22Rv1 (cell line): ENCODE measurements at regions not wholly inside any gene's neighbourhood (a gene's known extent, or its start where the extent isn't known, plus 50 kb on each side); places are given as distances from the start of the nearest gene placed in this dataset.

Source experiments
- H3K27ac ChIP-seq: fragments of 450-650 bp; 2 replicates; pipeline ENCODE4 v1.5.1; 2017
- ZFX ChIP-seq: fragments of 450-650 bp; IDR thresholded peaks from 2 replicates; pipeline ENCODE4 v1.6.1; 2017; ENCODE audit warnings: antibody characterized with exemption, borderline replicate concordance
- TF ChIP-seq, protein P1 (sequence below): fragments of 450-650 bp; IDR thresholded peaks from 2 replicates; pipeline ENCODE4 v1.5.1; 2017; ENCODE audit warnings: mild to moderate bottlenecking

DNA sequence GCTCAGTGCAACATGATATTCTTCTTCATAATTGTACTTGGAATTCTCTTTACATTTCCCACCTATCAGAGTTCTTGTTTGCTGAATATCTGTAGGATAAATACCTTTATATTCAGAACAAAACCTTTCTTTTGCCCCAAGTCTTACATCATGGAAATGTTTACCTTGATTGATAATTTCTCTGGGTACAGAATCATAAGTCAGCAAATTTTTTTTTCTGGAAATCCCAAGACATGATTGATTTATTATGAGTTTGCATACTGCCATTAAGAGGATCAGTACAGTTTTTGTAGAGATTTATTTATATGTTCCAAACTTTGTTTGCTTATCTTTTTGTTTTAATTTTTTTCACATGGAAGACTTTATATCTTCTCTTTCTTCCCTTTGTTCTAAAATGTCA lies 699.8 kb upstream of the KIF2B start:
- TF ChIP-seq ZFX, result no peak
- TF ChIP-seq, protein P1, sequence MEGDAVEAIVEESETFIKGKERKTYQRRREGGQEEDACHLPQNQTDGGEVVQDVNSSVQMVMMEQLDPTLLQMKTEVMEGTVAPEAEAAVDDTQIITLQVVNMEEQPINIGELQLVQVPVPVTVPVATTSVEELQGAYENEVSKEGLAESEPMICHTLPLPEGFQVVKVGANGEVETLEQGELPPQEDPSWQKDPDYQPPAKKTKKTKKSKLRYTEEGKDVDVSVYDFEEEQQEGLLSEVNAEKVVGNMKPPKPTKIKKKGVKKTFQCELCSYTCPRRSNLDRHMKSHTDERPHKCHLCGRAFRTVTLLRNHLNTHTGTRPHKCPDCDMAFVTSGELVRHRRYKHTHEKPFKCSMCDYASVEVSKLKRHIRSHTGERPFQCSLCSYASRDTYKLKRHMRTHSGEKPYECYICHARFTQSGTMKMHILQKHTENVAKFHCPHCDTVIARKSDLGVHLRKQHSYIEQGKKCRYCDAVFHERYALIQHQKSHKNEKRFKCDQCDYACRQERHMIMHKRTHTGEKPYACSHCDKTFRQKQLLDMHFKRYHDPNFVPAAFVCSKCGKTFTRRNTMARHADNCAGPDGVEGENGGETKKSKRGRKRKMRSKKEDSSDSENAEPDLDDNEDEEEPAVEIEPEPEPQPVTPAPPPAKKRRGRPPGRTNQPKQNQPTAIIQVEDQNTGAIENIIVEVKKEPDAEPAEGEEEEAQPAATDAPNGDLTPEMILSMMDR, result no peak
- no peak overlapping the region for H3K27ac ChIP-seq

DNA sequence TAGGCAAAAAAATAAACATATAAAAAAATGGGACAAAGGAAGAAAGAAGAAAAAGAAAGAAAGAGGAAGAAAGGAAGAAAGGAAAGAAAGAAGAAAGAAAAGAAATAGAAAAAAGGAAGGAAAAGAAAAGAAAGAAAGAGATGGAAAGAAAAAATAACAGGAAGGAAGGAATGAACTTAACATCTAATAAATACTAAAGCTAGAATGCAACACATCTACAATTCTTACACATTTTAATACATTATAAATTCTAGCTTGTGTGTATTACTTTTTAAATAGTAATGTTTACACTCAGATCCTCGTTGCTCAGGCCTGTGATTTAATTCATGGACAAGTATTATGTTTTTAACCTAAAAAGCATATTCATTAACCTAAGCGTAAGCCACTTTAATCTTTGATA lies 703.0 kb upstream of the KIF2B start:
- H3K27ac ChIP-seq, result no peak overlapping the region
- TF ChIP-seq ZFX, result no peak
- TF ChIP-seq, protein P1, result no peak

DNA sequence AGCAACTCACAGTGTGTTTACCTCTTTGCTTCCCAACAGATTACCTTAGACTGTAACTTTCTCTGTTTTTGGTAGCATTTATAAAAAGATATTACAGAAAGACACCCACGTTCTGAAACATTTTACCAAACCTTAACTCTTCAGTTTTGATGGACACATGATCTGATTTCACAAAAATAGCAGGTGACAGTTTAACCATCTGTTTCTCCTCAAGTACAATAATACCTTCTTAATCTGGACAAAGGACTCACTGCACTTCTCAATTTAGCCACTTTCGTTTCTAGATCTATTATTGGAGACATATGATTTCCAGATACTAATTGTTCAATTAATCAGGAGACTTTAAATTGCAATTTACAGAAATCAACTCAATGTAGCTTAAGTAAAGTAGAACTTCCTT lies 703.8 kb upstream of the KIF2B start:
- TF ChIP-seq, protein P1, result no peak
- no peak for TF ChIP-seq ZFX
- H3K27ac ChIP-seq, result no peak overlapping the region

DNA sequence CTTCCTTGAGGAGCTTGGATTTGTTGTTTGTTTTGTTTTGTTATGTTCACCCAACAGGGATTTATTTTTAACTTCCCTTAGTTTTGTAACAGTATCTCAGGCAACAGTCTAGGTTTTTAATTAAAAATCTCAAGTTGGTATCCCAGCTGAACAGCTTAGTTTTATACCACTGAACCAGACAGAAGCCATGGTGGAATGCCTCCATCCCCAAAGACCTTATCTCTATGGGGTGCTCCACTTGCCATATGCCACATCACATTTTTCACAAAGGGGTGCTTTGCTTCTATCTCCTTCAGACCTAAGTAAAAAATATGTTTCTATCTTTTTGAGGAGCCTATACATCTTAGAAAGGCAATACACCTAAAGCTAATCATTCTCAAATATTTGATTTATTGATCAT lies 715.8 kb upstream of the KIF2B start:
- TF ChIP-seq, protein P1, result no peak
- no peak for TF ChIP-seq ZFX
- no peak overlapping the region for H3K27ac ChIP-seq

DNA sequence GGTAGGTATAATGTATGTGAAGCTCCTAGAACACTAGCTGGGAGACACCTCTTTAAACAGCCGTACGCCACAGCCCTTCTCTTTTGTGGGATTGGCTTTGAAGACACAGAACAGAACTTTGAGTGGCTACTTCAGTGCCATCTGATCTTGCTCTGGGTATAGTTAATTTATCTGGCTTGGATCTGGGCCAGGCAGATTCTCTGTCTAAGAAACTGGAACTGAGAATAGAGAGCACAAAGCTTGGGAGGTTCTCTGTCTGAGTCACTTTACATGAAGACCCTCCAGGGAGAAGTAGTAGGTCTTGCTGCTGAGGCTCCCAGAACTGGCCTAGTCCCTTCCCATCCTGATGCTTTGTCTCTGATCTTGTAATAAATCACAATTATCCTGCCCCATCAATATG lies 721.0 kb upstream of the KIF2B start:
- no peak overlapping the region for H3K27ac ChIP-seq
- TF ChIP-seq ZFX, result no peak

DNA sequence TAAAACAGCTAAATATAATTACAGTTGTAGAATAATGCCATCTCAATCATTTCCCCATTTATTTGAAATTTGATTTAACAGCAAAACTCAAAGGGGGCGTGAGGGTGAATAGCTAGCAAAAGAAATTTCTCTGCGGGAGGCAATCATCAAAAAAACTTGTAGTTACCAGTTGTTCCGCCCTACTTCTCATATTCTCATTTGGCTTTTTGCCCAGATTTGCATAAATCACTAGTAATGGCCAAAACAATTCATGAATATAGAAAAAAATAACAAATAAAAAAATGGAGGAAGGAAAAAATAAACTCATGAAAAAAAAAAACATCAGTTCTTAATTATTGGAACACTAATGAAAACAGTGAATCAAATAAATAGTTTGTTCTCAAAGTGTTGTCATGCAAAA lies 722.6 kb upstream of the KIF2B start:
- no peak overlapping the region for H3K27ac ChIP-seq
- TF ChIP-seq, protein P1, result no peak
- no peak for TF ChIP-seq ZFX

DNA sequence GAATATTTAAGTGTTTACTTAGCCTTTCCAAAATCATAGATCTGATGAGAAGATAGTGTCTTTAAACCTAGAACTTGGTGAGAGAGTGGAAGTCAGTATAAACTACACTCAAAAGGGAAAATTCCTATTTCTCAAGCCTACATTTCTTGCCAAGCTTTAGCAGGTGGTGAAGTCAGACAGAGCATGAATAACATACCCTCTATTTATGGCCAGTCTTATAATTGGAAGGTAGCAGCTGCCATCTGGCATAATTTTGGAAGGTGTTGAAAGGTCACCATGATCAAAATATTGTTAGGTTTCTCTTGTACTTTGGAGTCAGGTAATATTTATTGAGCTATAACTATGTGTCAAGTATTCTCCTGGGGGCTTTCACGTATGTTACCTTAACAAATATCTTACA lies 729.3 kb upstream of the KIF2B start:
- no peak overlapping the region for H3K27ac ChIP-seq
- TF ChIP-seq, protein P1, result no peak
- TF ChIP-seq ZFX, result no peak

DNA sequence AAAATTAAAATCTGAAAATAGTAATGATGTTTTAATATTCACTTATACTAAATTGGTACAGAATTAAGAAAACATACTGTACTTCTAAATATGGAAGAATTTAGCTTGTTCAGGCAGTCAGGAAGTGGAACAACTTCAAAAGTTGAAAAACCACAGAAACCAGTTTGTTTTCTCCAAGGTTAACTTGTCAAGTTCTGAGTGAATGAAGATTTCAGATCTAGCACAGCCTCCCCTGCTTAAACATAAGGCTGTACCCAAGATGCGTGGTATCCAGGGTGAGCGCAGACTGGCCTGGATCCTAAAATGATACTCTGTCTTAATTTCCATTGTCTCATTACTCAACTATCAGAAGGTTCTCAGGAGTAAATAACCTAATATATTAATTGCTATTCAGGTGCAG lies 730.7 kb upstream of the KIF2B start:
- no peak for TF ChIP-seq ZFX
- TF ChIP-seq, protein P1, result no peak
- H3K27ac ChIP-seq, result no peak overlapping the region
